HepG2 (cell line): ENCODE measurements at regions not wholly inside any gene's neighbourhood (a gene's known extent, or its start where the extent isn't known, plus 50 kb on each side); places are given as distances from the start of the nearest gene placed in this dataset.

Experiments used
- ATAC-seq: fragments of 200-7000 bp; cut with Tn5 transposase; 3 replicates; pipeline ENCODE4 v1.9.1; 2020; ENCODE audit warnings: mild to moderate bottlenecking, moderate library complexity
- BruUV-seq: library from RNA; stranded (reverse); fragments of 400-500 nt; replicated peaks from 2 replicates; lab custom pipeline; 2021; lab: Mats Ljungman, UMichigan
- CTCF ChIA-PET: fragments of 300-600 bp; formaldehyde crosslinking; extraction: SDS; loops from one replicate; lab custom pipeline; 2021; ENCODE audit warnings: low total read pairs, inconsistent platforms, low intra/inter-chr PET ratio; lab: Yijun Ruan, JAX
- POLR2A ChIA-PET: fragments of 350-600 bp; sonication (Branson Sonifier 250); formaldehyde crosslinking; loops from one replicate; lab custom pipeline; 2020; ENCODE audit warnings: antibody characterized with exemption, inconsistent platforms; lab: Yijun Ruan, JAX
- DNase-seq: peaks from one replicate; pipeline ENCODE4 v3.0.0-alpha.2; 2015; ENCODE audit warnings: low spot score
- FAIRE-seq: peaks from 3 replicates; lab custom pipeline; 2011; peaks lifted over from hg19 to GRCh38; lab: Jason Lieb, UNC
- H2AFZ ChIP-seq: one replicate; pipeline ENCODE4 v1.6.1; 2011; ENCODE audit warnings: low read length, inconsistent platforms
- H3K27ac ChIP-seq: fragments of 300-600 bp; 3 replicates; pipeline ENCODE4 v1.8.0; 2011; ENCODE audit warnings: mixed run types, mild to moderate bottlenecking, mixed read lengths, low read length, inconsistent platforms; ENCODE audit not compliant: insufficient read depth; ENCODE audit errors: extremely low read length
- H3K27me3 ChIP-seq, 2 experiments: fragments of 200-600 bp in 1 of 2; 2 replicates in 1 of 2; 3 replicates in 1 of 2; pipeline versions ENCODE4 v1.6.0 to v1.8.0; 2011; ENCODE audit warnings: low read length in 2 of 2, mild to moderate bottlenecking in 2 of 2, moderate library complexity in 2 of 2, inconsistent platforms in 1 of 2; ENCODE audit not compliant: insufficient read depth in 2 of 2, control insufficient read depth in 1 of 2
- H3K36me3 ChIP-seq, 2 experiments: fragments of 200-600 bp in 1 of 2; replicated peaks in 1 of 2; 2 replicates in 1 of 2; 3 replicates in 1 of 2; pipeline versions ENCODE4 v1.5.1 to v1.8.0; 2011; ENCODE audit warnings: low read length in 2 of 2, inconsistent platforms in 1 of 2; ENCODE audit not compliant: insufficient read depth in 2 of 2, control insufficient read depth in 1 of 2
- H3K4me1 ChIP-seq: 2 replicates; pipeline ENCODE4 v1.5.1; 2012; ENCODE audit warnings: low read length, inconsistent platforms; ENCODE audit not compliant: insufficient read depth
- H3K4me2 ChIP-seq: 2 replicates; pipeline ENCODE4 v1.6.0; 2011; ENCODE audit warnings: low read depth, low read length, inconsistent platforms
- H3K4me3 ChIP-seq, 3 experiments: fragments of 200-600 bp in 1 of 3; sonication (generic), shearing (Covaris generic) in 1 of 3; replicated peaks in 1 of 3; 2 replicates each; pipeline ENCODE4 v1.5.1; 2011 to 2016; ENCODE audit warnings: low read length in 3 of 3, inconsistent platforms in 2 of 3, low read depth in 2 of 3, mild to moderate bottlenecking in 2 of 3, control low read depth in 1 of 3, mixed read lengths in 1 of 3; ENCODE audit not compliant: insufficient read depth in 1 of 3
- H3K79me2 ChIP-seq: one replicate; pipeline ENCODE4 v1.6.1; 2011; ENCODE audit warnings: low read length, inconsistent platforms; ENCODE audit not compliant: insufficient read depth
- H3K9ac ChIP-seq: 2 replicates; pipeline ENCODE4 v1.6.0; 2011; ENCODE audit warnings: mild to moderate bottlenecking, low read depth, low read length, inconsistent platforms; ENCODE audit not compliant: insufficient read depth
- H3K9me3 ChIP-seq: 2 replicates; pipeline ENCODE4 v1.5.1; 2012; ENCODE audit warnings: mild to moderate bottlenecking, low read length
- H4K20me1 ChIP-seq: 2 replicates; pipeline ENCODE4 v1.6.0; 2011; ENCODE audit warnings: inconsistent platforms, mild to moderate bottlenecking, low read length, moderate library complexity; ENCODE audit not compliant: insufficient read depth
- E2F5 ChIP-seq: sonication (generic); formaldehyde crosslinking; conservative IDR thresholded peaks from 2 replicates; pipeline ENCODE4 v1.4.0; 2020; ENCODE audit warnings: missing genetic modification reagents
- ELF3 ChIP-seq: IDR thresholded peaks from 2 replicates; pipeline ENCODE4 v1.6.1; 2016; ENCODE audit warnings: missing genetic modification reagents, missing compliant biosample characterization
- FOSL1 ChIP-seq: sonication (generic); formaldehyde crosslinking; IDR thresholded peaks from 2 replicates; pipeline ENCODE4 v1.9.0; 2021; ENCODE audit warnings: missing genetic modification reagents, borderline replicate concordance
- NR3C1 ChIP-seq: sonication (generic); formaldehyde crosslinking; IDR thresholded peaks from 2 replicates; pipeline ENCODE4 v1.4.0; 2020; ENCODE audit warnings: missing genetic modification reagents
- PBX3 ChIP-seq: sonication (generic); formaldehyde crosslinking; IDR thresholded peaks from 2 replicates; pipeline ENCODE4 v1.8.1; 2023; ENCODE audit warnings: missing genetic modification reagents, inconsistent platforms, borderline replicate concordance
- RCOR2 ChIP-seq: IDR thresholded peaks from 2 replicates; pipeline ENCODE4 v1.6.1; 2016; ENCODE audit warnings: missing biosample characterization, missing genetic modification reagents
- SMC3 ChIP-seq: IDR thresholded peaks from 2 replicates; pipeline ENCODE4 v1.6.1; 2011; ENCODE audit warnings: low read length, improper control_type of control experiment
- TFE3 ChIP-seq: IDR thresholded peaks from 2 replicates; pipeline ENCODE4 v1.6.1; 2016
- ZNF18 ChIP-seq: sonication (generic); formaldehyde crosslinking; IDR thresholded peaks from 2 replicates; pipeline ENCODE4 v1.8.0; 2022; ENCODE audit warnings: mild to moderate bottlenecking, missing genetic modification reagents; ENCODE audit not compliant: insufficient replicate concordance
- ZNF44 ChIP-seq: sonication (generic); formaldehyde crosslinking; IDR thresholded peaks from 2 replicates; pipeline ENCODE4 v1.5.1; 2020; ENCODE audit warnings: mild to moderate bottlenecking, missing genetic modification reagents
- ZNF687 ChIP-seq: sonication (generic); formaldehyde crosslinking; IDR thresholded peaks from 2 replicates; pipeline ENCODE4 v1.5.1; 2020; ENCODE audit warnings: mild to moderate bottlenecking, missing genetic modification reagents, moderate library complexity
- ZNF790 ChIP-seq: sonication (generic); formaldehyde crosslinking; IDR thresholded peaks from 2 replicates; pipeline ENCODE4 v1.8.0; 2022; ENCODE audit warnings: missing genetic modification reagents, mild to moderate bottlenecking, borderline replicate concordance
- ZSCAN25 ChIP-seq: sonication (generic); formaldehyde crosslinking; IDR thresholded peaks from 2 replicates; pipeline ENCODE4 v1.8.0; 2022; ENCODE audit warnings: mild to moderate bottlenecking, missing genetic modification reagents
- WGBS: methylation state at CpG from one replicate; pipeline ENCODE4 v1.1.6; 2017; ENCODE audit warnings: low lambda C conversion rate; 5-methylcytosine and 5-hydroxymethylcytosine counted together
- in situ Hi-C: cut with HindIII; loops from 2 replicates; pipeline ENCODE4 v1.10.0; 2017; ENCODE audit warnings: low pct_unique_long_range_greater_than_20kb; ENCODE audit not compliant: extremely low pct_ligation_motif_present
- intact Hi-C: fragments of 100-400 bp; cut with micrococcal nuclease; formaldehyde crosslinking; loops from one replicate; pipeline ENCODE4 v1.10.0; 2022; ENCODE audit not compliant: unreplicated experiment

GRCh38 chr6:149176971-149177667, 140.4 kb upstream of the TAB2 start (continued):
- TF ChIP-seq NR3C1 (CRISPR knock-in tag), result no peak
- peak; percentile 79; the same call in 1 of the 2 replicates for TF ChIP-seq RCOR2 (CRISPR knock-in tag)
- TF ChIP-seq ZNF790 (CRISPR knock-in tag), result no peak
- no peak for TF ChIP-seq PBX3 (CRISPR knock-in tag)
- no peak for TF ChIP-seq E2F5
- peak; percentile 86 for TF ChIP-seq TFE3 (CRISPR knock-in tag)
- no peak for TF ChIP-seq FOSL1
- TF ChIP-seq ZSCAN25 (CRISPR knock-in tag), result no peak
- TF ChIP-seq, all 625 proteins: peak for 142

GRCh38 chr6:149179431-149179830, 138.1 kb upstream of the TAB2 start:
- DNase-seq (no peak), FAIRE-seq (no peak), ATAC-seq (no peak)
- Histone ChIP-seq H3K9me3 (peaks cover 4% of the 10 kb centered on the region; the same call in 1 of the 2 replicates), H3K36me3 (no peaks in the 10 kb centered on the region), H3K4me1 (peaks cover 12% of the 10 kb centered on the region), H3K27me3 (peaks cover 0 to 36% of the 10 kb centered on the region in 2 experiments; a peak in 3 of 5 replicates), H3K27ac (no peak overlapping the region), H2AFZ (no peak overlapping the region), H3K4me3 (no peak overlapping the region), H3K9ac (no peak overlapping the region), H3K4me2 (no peak overlapping the region), H3K79me2 (no peaks in the 10 kb centered on the region), H4K20me1 (no peaks in the 10 kb centered on the region)
- intact Hi-C loops, result no loop called here
- in situ Hi-C loops, result no loop called here
- 0% methylated on average over 1 of the region's 1 CpG for WGBS
- POLR2A ChIA-PET, result no interaction called here
- CTCF ChIA-PET, result no interaction called here
- no TSS peak for BruUV-seq
- no peak for TF ChIP-seq ELF3 (CRISPR knock-in tag)
- TF ChIP-seq ZNF44, result no peak
- no peak for TF ChIP-seq ZNF18 (CRISPR knock-in tag)
- no peak for TF ChIP-seq ZNF687 (CRISPR knock-in tag)
- no peak for TF ChIP-seq SMC3
